ENCODE measurements at regions not wholly inside any gene's neighbourhood (a gene's known extent, or its start where the extent isn't known, plus 50 kb on each side); places are given as distances from the start of the nearest gene placed in this dataset.

DNA sequence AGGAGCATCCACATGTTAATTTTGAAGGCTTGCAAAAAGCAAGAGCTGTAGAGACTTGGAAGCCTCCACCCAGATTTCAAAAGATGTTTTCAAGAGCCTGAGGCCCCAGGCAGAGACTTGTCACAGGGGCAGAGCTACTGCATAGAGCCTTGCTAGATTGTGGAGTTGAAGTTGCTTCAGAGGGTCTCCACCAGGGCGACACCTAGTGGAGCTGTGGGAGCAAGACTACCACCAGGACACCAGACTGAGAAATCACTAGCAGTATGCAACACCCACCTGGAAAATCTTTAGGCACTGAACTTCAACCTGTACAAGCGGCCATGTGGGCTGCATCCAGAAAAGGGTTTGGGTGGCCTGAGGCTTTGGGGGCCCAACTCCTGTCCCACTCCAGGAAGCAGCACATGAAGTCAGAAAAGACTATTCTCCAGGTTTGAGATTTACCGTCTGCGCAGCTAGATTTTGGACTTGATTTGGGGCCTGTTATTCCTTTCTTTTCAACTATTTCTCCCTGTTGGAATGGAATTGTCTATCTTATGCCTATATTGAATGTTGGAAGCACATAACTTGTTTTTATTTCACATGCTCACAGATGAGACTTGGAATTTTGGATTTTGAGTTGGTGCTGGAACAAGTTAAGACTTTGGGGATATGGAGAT, 508.6 kb downstream of the FLRT2 start:
- Mint-ChIP-seq H3K36me3 (ENCODE audit: low read depth) (no peaks in the 10 kb centered on the region), H3K4me3 (no peak overlapping the region), H3K27ac (no peak overlapping the region), H3K4me1 (no peaks in the 10 kb centered on the region), H3K27me3 (ENCODE audit: low read depth, poor library complexity) (no peaks in the 10 kb centered on the region), H3K9me3 (peaks cover 7% of the 10 kb centered on the region)
- peak; percentile 60 for DNase-seq
- TF ChIP-seq CTCF (IDR thresholded peaks at IDR 0.05), result peak; percentile 69

GRCh38 chr14:86035882-86036281, 505.9 kb downstream of the FLRT2 start:
- DNase-seq, result peak; percentile 18
- peak; percentile 47 for TF ChIP-seq CTCF (IDR thresholded peaks at IDR 0.05)
- H3K27me3 Mint-ChIP-seq (ENCODE audit: low read depth, poor library complexity), result no peaks in the 10 kb centered on the region
- H3K4me3 Mint-ChIP-seq, result no peak overlapping the region
- no peaks in the 10 kb centered on the region for H3K4me1 Mint-ChIP-seq
- H3K9me3 Mint-ChIP-seq, result no peaks in the 10 kb centered on the region
- H3K36me3 Mint-ChIP-seq (ENCODE audit: low read depth), result no peaks in the 10 kb centered on the region
- no peak overlapping the region for H3K27ac Mint-ChIP-seq

GRCh38 chr14:86027990-86028389, 498.0 kb downstream of the FLRT2 start:
- no peak for TF ChIP-seq CTCF (IDR thresholded peaks at IDR 0.05)
- H3K27ac Mint-ChIP-seq, result no peak overlapping the region
- no peaks in the 10 kb centered on the region for H3K27me3 Mint-ChIP-seq (ENCODE audit: low read depth, poor library complexity)
- no peak overlapping the region for H3K4me3 Mint-ChIP-seq
- no peaks in the 10 kb centered on the region for H3K4me1 Mint-ChIP-seq
- peaks cover 50% of the 10 kb centered on the region for H3K9me3 Mint-ChIP-seq
- DNase-seq, result no peak
- no peaks in the 10 kb centered on the region for H3K36me3 Mint-ChIP-seq (ENCODE audit: low read depth)

GRCh38 chr14:86027144-86027543, 497.2 kb downstream of the FLRT2 start:
- DNase-seq, result no peak

GRCh38 chr14:86022031-86022629, 492.2 kb downstream of the FLRT2 start:
- Mint-ChIP-seq H3K4me1 (no peaks in the 10 kb centered on the region), H3K27ac (no peak overlapping the region), H3K9me3 (peaks cover 35% of the 10 kb centered on the region), H3K36me3 (ENCODE audit: low read depth) (no peaks in the 10 kb centered on the region), H3K27me3 (ENCODE audit: low read depth, poor library complexity) (peaks cover 4% of the 10 kb centered on the region), H3K4me3 (no peak overlapping the region)
- no peak for DNase-seq
- TF ChIP-seq CTCF (IDR thresholded peaks at IDR 0.05), result no peak

More at GRCh38 chr14:86027144-86027543, 497.2 kb downstream of the FLRT2 start:
- Mint-ChIP-seq H3K27me3 (ENCODE audit: low read depth, poor library complexity) (no peaks in the 10 kb centered on the region), H3K9me3 (peaks cover 50% of the 10 kb centered on the region), H3K27ac (no peak overlapping the region), H3K36me3 (ENCODE audit: low read depth) (no peaks in the 10 kb centered on the region), H3K4me1 (no peaks in the 10 kb centered on the region), H3K4me3 (no peak overlapping the region)
- TF ChIP-seq CTCF (IDR thresholded peaks at IDR 0.05), result no peak

DNA sequence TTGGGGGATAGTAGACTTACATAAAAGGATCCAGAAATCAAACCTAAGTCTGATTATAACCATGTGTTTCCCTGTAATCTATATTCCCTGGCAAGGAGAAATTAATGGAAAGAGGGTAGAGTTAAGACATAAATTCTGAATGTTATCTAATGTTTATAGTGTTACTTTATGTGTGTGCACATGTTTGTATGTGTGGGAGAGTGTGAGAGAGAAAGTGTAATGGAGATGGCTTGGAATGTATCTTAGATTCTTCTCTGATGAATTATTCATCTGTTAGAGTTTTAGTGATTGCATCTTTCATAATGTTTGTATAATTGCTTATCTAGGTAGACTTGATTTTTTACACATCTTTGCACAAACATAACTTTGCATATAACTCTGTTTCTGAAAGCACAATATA, 490.9 kb downstream of the FLRT2 start:
- H3K4me1 Mint-ChIP-seq, result no peaks in the 10 kb centered on the region
- H3K4me3 Mint-ChIP-seq, result no peak overlapping the region
- DNase-seq, result no peak
- peaks cover 24% of the 10 kb centered on the region for H3K9me3 Mint-ChIP-seq
- no peak for TF ChIP-seq CTCF (IDR thresholded peaks at IDR 0.05)
- no peak overlapping the region for H3K27ac Mint-ChIP-seq
- no peaks in the 10 kb centered on the region for H3K36me3 Mint-ChIP-seq (ENCODE audit: low read depth)
- peaks cover 4% of the 10 kb centered on the region for H3K27me3 Mint-ChIP-seq (ENCODE audit: low read depth, poor library complexity)

Measured in nephron progenitor cell (in vitro differentiated cells).